ENCODE measurements at regions not wholly inside any gene's neighbourhood (a gene's known extent, or its start where the extent isn't known, plus 50 kb on each side); places are given as distances from the start of the nearest gene placed in this dataset.

DNA sequence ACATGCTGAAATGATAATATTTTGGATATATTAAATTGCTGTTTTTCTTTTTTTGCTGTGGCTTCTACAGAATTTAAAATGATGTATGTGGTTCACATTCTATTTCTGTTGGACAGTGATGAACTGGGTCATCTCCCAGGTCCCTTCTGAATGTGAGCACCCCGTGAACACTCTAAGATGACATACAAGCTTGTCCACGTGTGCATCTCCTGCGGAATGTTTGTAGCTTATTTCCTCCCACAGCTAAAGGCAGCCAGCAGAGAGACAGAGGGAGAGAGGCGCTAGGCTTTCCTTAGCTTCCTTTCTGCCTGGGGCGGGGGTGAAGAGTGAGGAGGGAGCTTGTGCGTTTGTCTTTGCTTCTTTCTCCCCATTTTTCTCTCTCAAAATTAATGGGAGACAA, 219.1 kb downstream of the EMX2 start (continued):
- no peak for TF ChIP-seq STAT1 (IDR thresholded peaks at IDR 0.05; ENCODE audit: unreplicated experiment)
- TF ChIP-seq, protein P1, sequence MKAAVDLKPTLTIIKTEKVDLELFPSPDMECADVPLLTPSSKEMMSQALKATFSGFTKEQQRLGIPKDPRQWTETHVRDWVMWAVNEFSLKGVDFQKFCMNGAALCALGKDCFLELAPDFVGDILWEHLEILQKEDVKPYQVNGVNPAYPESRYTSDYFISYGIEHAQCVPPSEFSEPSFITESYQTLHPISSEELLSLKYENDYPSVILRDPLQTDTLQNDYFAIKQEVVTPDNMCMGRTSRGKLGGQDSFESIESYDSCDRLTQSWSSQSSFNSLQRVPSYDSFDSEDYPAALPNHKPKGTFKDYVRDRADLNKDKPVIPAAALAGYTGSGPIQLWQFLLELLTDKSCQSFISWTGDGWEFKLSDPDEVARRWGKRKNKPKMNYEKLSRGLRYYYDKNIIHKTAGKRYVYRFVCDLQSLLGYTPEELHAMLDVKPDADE (IDR thresholded peaks at IDR 0.05): no peak
- TF ChIP-seq POLR2AphosphoS5 (IDR thresholded peaks at IDR 0.05; ENCODE audit: low read depth): no peak
- no peak for TF ChIP-seq NANOG (IDR thresholded peaks at IDR 0.05; ENCODE audit: borderline replicate concordance)
- no peak for TF ChIP-seq CREB1 (CRISPR knock-in tag; IDR thresholded peaks at IDR 0.05; ENCODE audit: low read depth)
- TF ChIP-seq ZNF114 (CRISPR knock-in tag; IDR thresholded peaks at IDR 0.05): no peak
- no peak for TF ChIP-seq JUNB (IDR thresholded peaks at IDR 0.05; ENCODE audit: unreplicated experiment)
- no peak for TF ChIP-seq ZNF331 (CRISPR knock-in tag; IDR thresholded peaks at IDR 0.05; ENCODE audit: low read depth)
- TF ChIP-seq, protein P2, sequence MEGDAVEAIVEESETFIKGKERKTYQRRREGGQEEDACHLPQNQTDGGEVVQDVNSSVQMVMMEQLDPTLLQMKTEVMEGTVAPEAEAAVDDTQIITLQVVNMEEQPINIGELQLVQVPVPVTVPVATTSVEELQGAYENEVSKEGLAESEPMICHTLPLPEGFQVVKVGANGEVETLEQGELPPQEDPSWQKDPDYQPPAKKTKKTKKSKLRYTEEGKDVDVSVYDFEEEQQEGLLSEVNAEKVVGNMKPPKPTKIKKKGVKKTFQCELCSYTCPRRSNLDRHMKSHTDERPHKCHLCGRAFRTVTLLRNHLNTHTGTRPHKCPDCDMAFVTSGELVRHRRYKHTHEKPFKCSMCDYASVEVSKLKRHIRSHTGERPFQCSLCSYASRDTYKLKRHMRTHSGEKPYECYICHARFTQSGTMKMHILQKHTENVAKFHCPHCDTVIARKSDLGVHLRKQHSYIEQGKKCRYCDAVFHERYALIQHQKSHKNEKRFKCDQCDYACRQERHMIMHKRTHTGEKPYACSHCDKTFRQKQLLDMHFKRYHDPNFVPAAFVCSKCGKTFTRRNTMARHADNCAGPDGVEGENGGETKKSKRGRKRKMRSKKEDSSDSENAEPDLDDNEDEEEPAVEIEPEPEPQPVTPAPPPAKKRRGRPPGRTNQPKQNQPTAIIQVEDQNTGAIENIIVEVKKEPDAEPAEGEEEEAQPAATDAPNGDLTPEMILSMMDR (conservative IDR thresholded peaks at IDR 0.05; ENCODE audit: low read depth in 2 of 2): no peak

DNA sequence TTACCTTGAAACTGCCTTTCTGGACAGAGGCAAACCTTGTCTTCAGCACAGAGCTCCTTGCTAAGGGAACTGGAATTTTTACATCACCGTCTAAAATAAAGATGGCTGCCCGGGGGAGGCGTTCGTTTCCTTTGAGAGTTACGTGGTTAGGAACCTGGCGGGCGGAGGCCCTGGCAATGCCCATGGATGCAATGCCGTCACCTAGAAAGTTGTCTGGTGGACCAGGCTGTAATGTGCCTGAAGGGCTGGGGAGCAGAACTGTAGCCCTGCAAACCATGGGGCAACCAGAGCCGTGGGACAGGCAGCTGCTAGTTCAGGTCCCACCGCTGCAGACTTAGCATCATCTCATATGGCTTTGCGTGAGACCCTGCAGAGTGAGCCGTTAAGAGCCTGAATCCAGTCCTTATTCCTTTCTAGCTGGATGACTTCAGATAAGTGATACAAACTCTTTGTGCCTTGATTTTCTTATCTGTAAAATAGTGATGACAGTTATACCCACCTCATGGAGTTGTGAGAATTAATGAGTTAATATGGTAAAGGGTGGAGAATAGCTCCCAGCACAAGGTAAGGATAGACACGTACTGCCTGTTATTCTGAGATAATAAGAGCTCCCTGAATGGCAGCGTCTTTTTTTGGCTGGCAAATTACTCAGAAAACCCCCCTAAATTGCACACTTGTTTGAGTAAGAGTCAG, 219.7 kb downstream of the EMX2 start:
- no peak for ATAC-seq
- no peak overlapping the region for H3K27ac Mint-ChIP-seq
- no peaks in the 10 kb centered on the region for H3K36me3 ChIP-seq (ENCODE audit: insufficient read depth)
- H4K20me1 ChIP-seq (replicated peaks; ENCODE audit: insufficient read depth): no peaks in the 10 kb centered on the region
- no peaks in the 10 kb centered on the region for H3K27me3 Mint-ChIP-seq (ENCODE audit: insufficient read depth, low read depth, poor library complexity)
- no peak overlapping the region for H3K27ac ChIP-seq (ENCODE audit: low read depth)
- H3K9me2 ChIP-seq (ENCODE audit: insufficient read depth): peaks cover 7% of the 10 kb centered on the region; the same call in 1 of the 2 replicates
- H3K36me3 Mint-ChIP-seq (ENCODE audit: low read depth): no peaks in the 10 kb centered on the region
- no peaks in the 10 kb centered on the region for H3F3A ChIP-seq (replicated peaks; ENCODE audit: low read depth)
- H3K4me2 ChIP-seq: no peak overlapping the region
- H3K79me2 ChIP-seq (replicated peaks; ENCODE audit: insufficient read depth): no peaks in the 10 kb centered on the region
- H2AFZ ChIP-seq: peak overlapping the region; percentile 43; the same call in 1 of the 2 replicates
- DNase-seq (ENCODE audit: low spot score): no peak
- H3K4me3 ChIP-seq: no peak overlapping the region
- H3K4me1 ChIP-seq (ENCODE audit: insufficient read depth): no peaks in the 10 kb centered on the region
- H3K27me3 ChIP-seq (ENCODE audit: insufficient read depth): no peaks in the 10 kb centered on the region
- peaks cover 8% of the 10 kb centered on the region for H3K4me1 Mint-ChIP-seq
- no peaks in the 10 kb centered on the region for H3K9me3 Mint-ChIP-seq
- no peak overlapping the region for H3K4me3 Mint-ChIP-seq
- TF ChIP-seq, protein P2 (conservative IDR thresholded peaks at IDR 0.05; ENCODE audit: low read depth in 2 of 2): no peak
- TF ChIP-seq, protein P3, sequence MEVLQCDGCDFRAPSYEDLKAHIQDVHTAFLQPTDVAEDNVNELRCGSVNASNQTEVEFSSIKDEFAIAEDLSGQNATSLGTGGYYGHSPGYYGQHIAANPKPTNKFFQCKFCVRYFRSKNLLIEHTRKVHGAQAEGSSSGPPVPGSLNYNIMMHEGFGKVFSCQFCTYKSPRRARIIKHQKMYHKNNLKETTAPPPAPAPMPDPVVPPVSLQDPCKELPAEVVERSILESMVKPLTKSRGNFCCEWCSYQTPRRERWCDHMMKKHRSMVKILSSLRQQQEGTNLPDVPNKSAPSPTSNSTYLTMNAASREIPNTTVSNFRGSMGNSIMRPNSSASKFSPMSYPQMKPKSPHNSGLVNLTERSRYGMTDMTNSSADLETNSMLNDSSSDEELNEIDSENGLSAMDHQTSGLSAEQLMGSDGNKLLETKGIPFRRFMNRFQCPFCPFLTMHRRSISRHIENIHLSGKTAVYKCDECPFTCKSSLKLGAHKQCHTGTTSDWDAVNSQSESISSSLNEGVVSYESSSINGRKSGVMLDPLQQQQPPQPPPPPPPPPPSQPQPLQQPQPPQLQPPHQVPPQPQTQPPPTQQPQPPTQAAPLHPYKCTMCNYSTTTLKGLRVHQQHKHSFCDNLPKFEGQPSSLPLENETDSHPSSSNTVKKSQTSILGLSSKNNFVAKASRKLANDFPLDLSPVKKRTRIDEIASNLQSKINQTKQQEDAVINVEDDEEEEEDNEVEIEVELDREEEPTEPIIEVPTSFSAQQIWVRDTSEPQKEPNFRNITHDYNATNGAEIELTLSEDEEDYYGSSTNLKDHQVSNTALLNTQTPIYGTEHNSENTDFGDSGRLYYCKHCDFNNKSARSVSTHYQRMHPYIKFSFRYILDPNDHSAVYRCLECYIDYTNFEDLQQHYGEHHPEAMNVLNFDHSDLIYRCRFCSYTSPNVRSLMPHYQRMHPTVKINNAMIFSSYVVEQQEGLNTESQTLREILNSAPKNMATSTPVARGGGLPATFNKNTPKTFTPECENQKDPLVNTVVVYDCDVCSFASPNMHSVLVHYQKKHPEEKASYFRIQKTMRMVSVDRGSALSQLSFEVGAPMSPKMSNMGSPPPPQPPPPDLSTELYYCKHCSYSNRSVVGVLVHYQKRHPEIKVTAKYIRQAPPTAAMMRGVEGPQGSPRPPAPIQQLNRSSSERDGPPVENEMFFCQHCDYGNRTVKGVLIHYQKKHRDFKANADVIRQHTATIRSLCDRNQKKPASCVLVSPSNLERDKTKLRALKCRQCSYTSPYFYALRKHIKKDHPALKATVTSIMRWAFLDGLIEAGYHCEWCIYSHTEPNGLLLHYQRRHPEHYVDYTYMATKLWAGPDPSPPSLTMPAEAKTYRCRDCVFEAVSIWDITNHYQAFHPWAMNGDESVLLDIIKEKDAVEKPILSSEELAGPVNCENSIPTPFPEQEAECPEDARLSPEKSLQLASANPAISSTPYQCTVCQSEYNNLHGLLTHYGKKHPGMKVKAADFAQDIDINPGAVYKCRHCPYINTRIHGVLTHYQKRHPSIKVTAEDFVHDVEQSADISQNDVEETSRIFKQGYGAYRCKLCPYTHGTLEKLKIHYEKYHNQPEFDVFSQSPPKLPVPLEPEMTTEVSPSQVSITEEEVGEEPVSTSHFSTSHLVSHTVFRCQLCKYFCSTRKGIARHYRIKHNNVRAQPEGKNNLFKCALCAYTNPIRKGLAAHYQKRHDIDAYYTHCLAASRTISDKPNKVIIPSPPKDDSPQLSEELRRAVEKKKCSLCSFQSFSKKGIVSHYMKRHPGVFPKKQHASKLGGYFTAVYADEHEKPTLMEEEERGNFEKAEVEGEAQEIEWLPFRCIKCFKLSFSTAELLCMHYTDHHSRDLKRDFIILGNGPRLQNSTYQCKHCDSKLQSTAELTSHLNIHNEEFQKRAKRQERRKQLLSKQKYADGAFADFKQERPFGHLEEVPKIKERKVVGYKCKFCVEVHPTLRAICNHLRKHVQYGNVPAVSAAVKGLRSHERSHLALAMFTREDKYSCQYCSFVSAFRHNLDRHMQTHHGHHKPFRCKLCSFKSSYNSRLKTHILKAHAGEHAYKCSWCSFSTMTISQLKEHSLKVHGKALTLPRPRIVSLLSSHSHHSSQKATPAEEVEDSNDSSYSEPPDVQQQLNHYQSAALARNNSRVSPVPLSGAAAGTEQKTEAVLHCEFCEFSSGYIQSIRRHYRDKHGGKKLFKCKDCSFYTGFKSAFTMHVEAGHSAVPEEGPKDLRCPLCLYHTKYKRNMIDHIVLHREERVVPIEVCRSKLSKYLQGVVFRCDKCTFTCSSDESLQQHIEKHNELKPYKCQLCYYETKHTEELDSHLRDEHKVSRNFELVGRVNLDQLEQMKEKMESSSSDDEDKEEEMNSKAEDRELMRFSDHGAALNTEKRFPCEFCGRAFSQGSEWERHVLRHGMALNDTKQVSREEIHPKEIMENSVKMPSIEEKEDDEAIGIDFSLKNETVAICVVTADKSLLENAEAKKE (CRISPR knock-in tag; IDR thresholded peaks at IDR 0.05): no peak
- TF ChIP-seq EZH2 (IDR thresholded peaks at IDR 0.05; ENCODE audit: low read depth, unreplicated experiment) (no peak), ZNF331 (CRISPR knock-in tag; IDR thresholded peaks at IDR 0.05; ENCODE audit: low read depth) (no peak), STAT1 (IDR thresholded peaks at IDR 0.05; ENCODE audit: unreplicated experiment) (no peak), EZH2phosphoT487 (IDR thresholded peaks at IDR 0.05; ENCODE audit: unreplicated experiment) (no peak), CREB1 (CRISPR knock-in tag; IDR thresholded peaks at IDR 0.05; ENCODE audit: low read depth) (no peak)

Measured in GM23338 (cell line).